DND-41 (cell line): ENCODE measurements at regions not wholly inside any gene's neighbourhood (a gene's known extent, or its start where the extent isn't known, plus 50 kb on each side); places are given as distances from the start of the nearest gene placed in this dataset.

Source experiments
- ATAC-seq: fragments of 200-7000 bp; cut with Tn5 transposase; 3 replicates; pipeline ENCODE4 v1.9.1; 2021; ENCODE audit warnings: low read depth; ENCODE audit not compliant: insufficient read depth
- DNase-seq: peaks from one replicate; pipeline ENCODE4 v3.0.0-alpha.2; 2020
- H2AFZ ChIP-seq: 2 replicates; pipeline ENCODE4 v1.6.0; 2012; ENCODE audit warnings: low read depth, low read length
- H3K27ac ChIP-seq: 2 replicates; pipeline ENCODE4 v1.5.1; 2012; ENCODE audit warnings: low read length, inconsistent platforms
- H3K27me3 ChIP-seq: fragments of 200-600 bp; sonication (generic); 2 replicates; pipeline ENCODE4 v1.6.0; 2012; ENCODE audit warnings: low read length, mild to moderate bottlenecking, inconsistent platforms; ENCODE audit not compliant: insufficient read depth, poor library complexity
- H3K36me3 ChIP-seq: 2 replicates; pipeline ENCODE4 v1.5.1; 2012; ENCODE audit warnings: low read length, inconsistent platforms; ENCODE audit not compliant: insufficient read depth
- H3K4me1 ChIP-seq: 2 replicates; pipeline ENCODE4 v1.5.1; 2012; ENCODE audit warnings: mild to moderate bottlenecking, low read length; ENCODE audit not compliant: insufficient read depth
- H3K4me2 ChIP-seq: 2 replicates; pipeline ENCODE4 v1.6.0; 2012; ENCODE audit warnings: mild to moderate bottlenecking, moderate library complexity, low read length, inconsistent platforms; ENCODE audit not compliant: insufficient read depth
- H3K4me3 ChIP-seq, 2 experiments: fragments of 200-600 bp in 1 of 2; shearing (Covaris generic) in 1 of 2; 2 replicates each; pipeline ENCODE4 v1.5.1; 2012 to 2016; ENCODE audit warnings: inconsistent platforms in 2 of 2, low read length in 2 of 2, mild to moderate bottlenecking in 2 of 2, low read depth in 1 of 2, moderate library complexity in 1 of 2
- H3K79me2 ChIP-seq: 2 replicates; pipeline ENCODE4 v1.6.0; 2012; ENCODE audit warnings: low read length, inconsistent platforms; ENCODE audit not compliant: insufficient read depth
- H3K9ac ChIP-seq: 2 replicates; pipeline ENCODE4 v1.6.0; 2012; ENCODE audit warnings: low read depth, mild to moderate bottlenecking, inconsistent platforms, low read length, moderate library complexity
- H3K9me3 ChIP-seq: 2 replicates; pipeline ENCODE4 v1.5.1; 2012; ENCODE audit warnings: low read length, moderate library complexity, mild to moderate bottlenecking, inconsistent platforms; ENCODE audit not compliant: insufficient read depth, severe bottlenecking
- H4K20me1 ChIP-seq: 2 replicates; pipeline ENCODE4 v1.6.0; 2012; ENCODE audit warnings: low read length; ENCODE audit not compliant: insufficient read depth
- CTCF ChIP-seq: IDR thresholded peaks from 2 replicates; pipeline ENCODE4 v1.5.1; 2012; ENCODE audit warnings: borderline replicate concordance, low read length, moderate library complexity, mild to moderate bottlenecking; ENCODE audit not compliant: poor library complexity, severe bottlenecking; ENCODE audit errors: extremely low read depth
- EZH2 ChIP-seq: IDR thresholded peaks from 3 replicates; pipeline ENCODE4 v1.6.1; 2012; ENCODE audit warnings: borderline replicate concordance, low read depth, mild to moderate bottlenecking, moderate library complexity, low read length, inconsistent platforms; ENCODE audit not compliant: severe bottlenecking

DNA sequence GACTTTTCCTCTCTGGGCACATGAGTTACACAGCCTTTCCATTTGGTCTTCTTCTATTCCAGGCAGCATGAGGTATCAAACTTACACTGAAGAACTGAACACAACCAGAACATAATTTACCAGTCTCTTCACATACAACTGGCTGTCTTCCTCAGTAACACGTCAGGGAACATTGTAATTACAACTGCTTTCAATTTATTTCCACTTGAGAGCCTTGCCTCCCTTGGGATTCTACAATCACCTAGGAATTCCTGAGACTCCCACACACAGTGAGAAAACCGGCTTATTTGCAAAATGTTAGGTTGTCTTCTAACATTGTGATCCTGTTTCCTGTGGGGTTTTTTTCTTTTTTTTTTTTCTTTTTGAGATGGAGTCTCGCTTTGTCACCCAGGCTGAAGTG, 149.9 kb downstream of the TMX3 start:
- TF ChIP-seq EZH2 (no peak), CTCF (no peak)
- Histone ChIP-seq H3K4me2 (no peak overlapping the region), H2AFZ (no peak overlapping the region), H3K4me1 (no peaks in the 10 kb centered on the region), H3K27ac (no peak overlapping the region), H3K9ac (no peak overlapping the region), H3K36me3 (no peaks in the 10 kb centered on the region), H3K4me3 (no peak overlapping the region), H3K27me3 (no peaks in the 10 kb centered on the region), H3K9me3 (no peaks in the 10 kb centered on the region), H4K20me1 (no peaks in the 10 kb centered on the region), H3K79me2 (no peaks in the 10 kb centered on the region)
- no peak for DNase-seq
- no peak for ATAC-seq

GRCh38 chr18:68564351-68564750, 150.6 kb downstream of the TMX3 start:
- no peaks in the 10 kb centered on the region for H3K27me3 ChIP-seq
- H2AFZ ChIP-seq, result no peak overlapping the region
- no peak overlapping the region for H3K4me2 ChIP-seq
- H4K20me1 ChIP-seq, result no peaks in the 10 kb centered on the region
- H3K27ac ChIP-seq, result no peak overlapping the region
- no peak for ATAC-seq
- no peaks in the 10 kb centered on the region for H3K79me2 ChIP-seq
- no peaks in the 10 kb centered on the region for H3K4me1 ChIP-seq
- H3K9me3 ChIP-seq, result no peaks in the 10 kb centered on the region
- TF ChIP-seq CTCF, result no peak
- TF ChIP-seq EZH2, result no peak
- no peak overlapping the region for H3K4me3 ChIP-seq
- DNase-seq, result no peak
- no peak overlapping the region for H3K9ac ChIP-seq
- no peaks in the 10 kb centered on the region for H3K36me3 ChIP-seq

DNA sequence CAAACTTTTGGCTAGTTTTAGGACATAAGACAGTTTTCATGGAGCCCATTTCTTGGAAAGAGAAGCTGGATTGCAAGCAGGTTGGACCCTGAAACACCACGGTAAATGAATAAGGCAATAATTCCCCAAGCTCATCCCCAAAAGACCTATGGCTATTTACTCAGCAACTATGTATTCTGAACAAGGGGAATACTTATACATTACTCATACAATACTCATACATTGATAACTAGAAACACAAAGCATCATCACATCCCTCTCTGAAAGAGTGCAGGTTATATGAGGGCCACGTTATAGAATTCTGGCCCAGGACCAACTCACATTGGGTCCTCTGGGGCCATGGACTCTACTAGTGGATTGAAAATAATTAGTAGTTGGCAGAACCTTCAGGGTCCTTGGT, 154.8 kb downstream of the TMX3 start:
- H3K79me2 ChIP-seq, result no peaks in the 10 kb centered on the region
- no peak overlapping the region for H3K4me2 ChIP-seq
- DNase-seq, result no peak
- H3K27ac ChIP-seq, result no peak overlapping the region
- ATAC-seq, result no peak
- no peaks in the 10 kb centered on the region for H3K4me1 ChIP-seq
- TF ChIP-seq EZH2 (no peak), CTCF (no peak)
- H4K20me1 ChIP-seq, result no peaks in the 10 kb centered on the region
- H3K27me3 ChIP-seq, result no peaks in the 10 kb centered on the region
- H2AFZ ChIP-seq, result no peak overlapping the region
- no peak overlapping the region for H3K9ac ChIP-seq
- no peaks in the 10 kb centered on the region for H3K36me3 ChIP-seq
- no peak overlapping the region for H3K4me3 ChIP-seq
- no peaks in the 10 kb centered on the region for H3K9me3 ChIP-seq

DNA sequence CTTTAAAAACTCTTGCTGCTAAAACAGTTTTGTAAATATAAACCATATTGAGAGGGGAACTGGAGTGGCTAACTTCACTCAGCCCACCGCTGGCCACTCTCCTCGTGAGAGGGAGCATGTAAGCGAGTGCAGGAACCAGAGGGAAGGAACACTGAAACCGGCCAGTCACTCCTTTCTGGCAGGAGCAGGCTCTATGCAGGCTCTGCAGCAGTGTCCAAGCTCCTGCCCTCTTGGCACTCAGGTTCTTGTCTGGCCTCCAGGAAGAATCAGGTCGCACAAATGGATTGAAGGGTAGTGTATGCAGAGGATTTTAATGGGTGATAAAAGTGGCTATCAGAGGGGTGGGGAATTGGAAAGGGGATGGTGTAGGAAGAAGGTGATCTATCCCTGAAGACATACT, 157.7 kb downstream of the TMX3 start:
- no peak for ATAC-seq
- H3K27me3 ChIP-seq, result no peaks in the 10 kb centered on the region
- H3K79me2 ChIP-seq, result no peaks in the 10 kb centered on the region
- no peaks in the 10 kb centered on the region for H3K9me3 ChIP-seq
- H3K4me3 ChIP-seq, result no peak overlapping the region
- no peaks in the 10 kb centered on the region for H3K36me3 ChIP-seq
- no peak for DNase-seq
- H3K4me1 ChIP-seq, result no peaks in the 10 kb centered on the region
- TF ChIP-seq CTCF, result no peak
- TF ChIP-seq EZH2, result no peak
- no peaks in the 10 kb centered on the region for H4K20me1 ChIP-seq
- H3K4me2 ChIP-seq, result no peak overlapping the region
- H2AFZ ChIP-seq, result no peak overlapping the region
- no peak overlapping the region for H3K9ac ChIP-seq
- H3K27ac ChIP-seq, result no peak overlapping the region
